Mesendoderm (in vitro differentiated cells): ENCODE measurements at regions not wholly inside any gene's neighbourhood (a gene's known extent, or its start where the extent isn't known, plus 50 kb on each side); places are given as distances from the start of the nearest gene placed in this dataset.
A peak's percentile ranks its signal among the peaks of the same experiment; 100 is the strongest.

Experiments
- DNase-seq: peaks from one replicate; pipeline ENCODE4 v3.0.0; 2013
- H2AK5ac ChIP-seq: 2 replicates; pipeline ENCODE4 v1.6.1; 2013; ENCODE audit warnings: low read length, inconsistent platforms
- H2BK120ac ChIP-seq: 2 replicates; pipeline ENCODE4 v1.6.1; 2013; ENCODE audit warnings: low read depth, mild to moderate bottlenecking, low read length, moderate library complexity, mixed read lengths
- H2BK15ac ChIP-seq: replicated peaks from 2 replicates; pipeline ENCODE4 v1.6.1; 2013; ENCODE audit warnings: low read depth, mild to moderate bottlenecking, moderate library complexity
- H2BK5ac ChIP-seq: 2 replicates; pipeline ENCODE4 v1.6.1; 2013; ENCODE audit warnings: low read length, inconsistent platforms
- H3K18ac ChIP-seq: 2 replicates; pipeline ENCODE4 v1.6.1; 2013; ENCODE audit warnings: mild to moderate bottlenecking, low read length, mixed read lengths
- H3K23ac ChIP-seq: one replicate; pipeline ENCODE4 v1.6.1; 2013; ENCODE audit warnings: low read length
- H3K27ac ChIP-seq: 2 replicates; pipeline ENCODE4 v1.5.1; 2013; ENCODE audit warnings: low read depth, mild to moderate bottlenecking, inconsistent platforms, low read length, moderate library complexity
- H3K27me3 ChIP-seq: 2 replicates; pipeline ENCODE4 v1.6.1; 2013; ENCODE audit warnings: low read length, control low read depth, mild to moderate bottlenecking, inconsistent platforms; ENCODE audit not compliant: insufficient read depth, poor library complexity
- H3K36me3 ChIP-seq: 2 replicates; pipeline ENCODE4 v1.6.1; 2013; ENCODE audit warnings: low read length, inconsistent platforms; ENCODE audit not compliant: control insufficient read depth, insufficient read depth
- H3K4ac ChIP-seq: one replicate; pipeline ENCODE4 v1.6.1; 2013; ENCODE audit warnings: low read depth, mild to moderate bottlenecking, low read length, moderate library complexity
- H3K4me1 ChIP-seq: 2 replicates; pipeline ENCODE4 v1.6.1; 2013; ENCODE audit warnings: low read depth, low read length, inconsistent platforms; ENCODE audit not compliant: control insufficient read depth
- H3K4me2 ChIP-seq: 2 replicates; pipeline ENCODE4 v1.6.1; 2013; ENCODE audit warnings: low read length
- H3K4me3 ChIP-seq: 2 replicates; pipeline ENCODE4 v1.5.1; 2013; ENCODE audit warnings: mild to moderate bottlenecking, low read length
- H3K56ac ChIP-seq: one replicate; pipeline ENCODE4 v1.6.1; 2013; ENCODE audit warnings: low read length
- H3K79me1 ChIP-seq: 2 replicates; pipeline ENCODE4 v1.6.1; 2013; ENCODE audit warnings: low read length, inconsistent platforms
- H3K79me2 ChIP-seq: 2 replicates; pipeline ENCODE4 v1.6.1; 2013; ENCODE audit warnings: mild to moderate bottlenecking, low read length; ENCODE audit not compliant: control insufficient read depth, insufficient read depth
- H3K9ac ChIP-seq: 2 replicates; pipeline ENCODE4 v1.6.1; 2013; ENCODE audit warnings: low read length, inconsistent platforms
- H4K5ac ChIP-seq: one replicate; pipeline ENCODE4 v1.6.1; 2013; ENCODE audit warnings: low read length
- H4K8ac ChIP-seq: one replicate; pipeline ENCODE4 v1.6.1; 2013; ENCODE audit warnings: low read depth, mild to moderate bottlenecking, control low read depth, low read length, moderate library complexity
- WGBS: extraction: QIAGEN DNeasy Blood & Tissue Kit; methylation state at CpG from one replicate; pipeline ENCODE4 v1.1.7; 2013; ENCODE audit warnings: low lambda C conversion rate, missing lambda C conversion rate; ENCODE audit not compliant: insufficient coverage; ENCODE audit errors: extremely low coverage; 5-methylcytosine and 5-hydroxymethylcytosine counted together

DNA sequence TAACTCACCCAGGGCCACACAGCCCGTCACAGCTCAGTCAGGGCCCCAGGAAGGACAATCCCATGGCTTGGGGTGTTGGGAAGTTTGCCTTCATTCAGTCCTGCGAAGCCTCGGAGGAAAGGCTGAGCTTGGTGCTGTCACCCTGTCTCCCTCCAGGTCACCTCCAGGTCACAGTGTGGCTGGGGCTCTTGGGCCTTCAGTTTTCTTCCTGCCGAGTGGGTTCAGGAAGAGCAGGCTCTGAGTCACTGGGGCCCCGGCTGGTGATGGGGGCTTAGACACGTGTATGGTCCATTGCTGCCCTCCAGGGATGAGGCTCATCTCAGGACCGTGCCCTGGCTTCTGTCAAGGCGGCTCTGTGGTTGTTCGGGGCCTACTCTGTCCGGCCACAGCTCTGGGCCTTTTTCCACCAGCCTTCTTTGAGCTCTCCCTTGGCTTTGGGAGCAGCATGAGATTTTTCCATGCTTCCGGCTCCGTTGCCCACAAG is 118.6 kb downstream of the INHBB start:
- Histone ChIP-seq H2BK5ac (no peak overlapping the region), H4K8ac (no peak overlapping the region), H3K27ac (no peak overlapping the region), H2BK120ac (no peak overlapping the region), H3K4me2 (no peak overlapping the region), H3K56ac (no peak overlapping the region), H3K4ac (no peak overlapping the region), H3K23ac (no peak overlapping the region), H3K4me1 (peaks cover 7% of the 10 kb centered on the region), H3K36me3 (no peaks in the 10 kb centered on the region), H4K5ac (no peak overlapping the region), H3K79me1 (no peaks in the 10 kb centered on the region), H3K27me3 (peaks cover 9% of the 10 kb centered on the region), H3K18ac (no peak overlapping the region), H2BK15ac (no peak overlapping the region), H3K79me2 (no peaks in the 10 kb centered on the region), H3K4me3 (no peak overlapping the region), H3K9ac (no peak overlapping the region), H2AK5ac (no peak overlapping the region)
- no peak for DNase-seq
- no CpG with 5 or more reads among the region's 12 CpGs for WGBS

GRCh38 chr2:120465012-120465700 is 119.2 kb downstream of the INHBB start:
- H3K4me2 ChIP-seq, result no peak overlapping the region
- H3K27ac ChIP-seq, result no peak overlapping the region
- H3K27me3 ChIP-seq, result peaks cover 9% of the 10 kb centered on the region
- H3K18ac ChIP-seq, result no peak overlapping the region
- H4K8ac ChIP-seq, result no peak overlapping the region
- H2BK120ac ChIP-seq, result no peak overlapping the region
- no peaks in the 10 kb centered on the region for H3K79me1 ChIP-seq
- H3K23ac ChIP-seq, result no peak overlapping the region
- no peak overlapping the region for H3K4ac ChIP-seq
- peaks cover 7% of the 10 kb centered on the region for H3K4me1 ChIP-seq
- DNase-seq, result no peak
- H3K4me3 ChIP-seq, result no peak overlapping the region
- H4K5ac ChIP-seq, result no peak overlapping the region
- no CpG with 5 or more reads among the region's 11 CpGs for WGBS
- H2BK5ac ChIP-seq, result no peak overlapping the region
- no peak overlapping the region for H3K56ac ChIP-seq
- H2AK5ac ChIP-seq, result no peak overlapping the region
- no peak overlapping the region for H2BK15ac ChIP-seq
- H3K9ac ChIP-seq, result no peak overlapping the region
- no peaks in the 10 kb centered on the region for H3K79me2 ChIP-seq
- H3K36me3 ChIP-seq, result no peaks in the 10 kb centered on the region

DNA sequence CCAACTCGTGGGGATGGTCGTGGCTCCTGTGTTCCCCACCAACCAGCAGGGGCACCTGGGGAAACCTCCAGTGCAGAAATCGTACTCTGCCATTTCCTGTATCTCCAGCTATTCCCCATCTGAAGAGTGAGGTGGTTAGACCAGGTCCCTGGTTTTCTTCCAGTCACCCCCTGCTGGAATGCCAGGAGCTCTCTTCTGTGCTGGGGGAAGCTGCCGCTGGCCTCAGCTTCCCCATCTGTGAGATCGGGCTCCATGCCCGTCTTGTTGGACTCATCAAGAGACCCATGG is 119.7 kb downstream of the INHBB start:
- no peak for DNase-seq
- Histone ChIP-seq H2AK5ac (no peak overlapping the region), H3K18ac (no peak overlapping the region), H3K4ac (no peak overlapping the region), H3K79me2 (no peaks in the 10 kb centered on the region), H3K27ac (no peak overlapping the region), H3K4me2 (peak overlapping the region; percentile 38), H2BK5ac (no peak overlapping the region), H3K56ac (peak overlapping the region; percentile 47), H3K4me1 (peaks cover 7% of the 10 kb centered on the region), H4K5ac (no peak overlapping the region), H3K4me3 (no peak overlapping the region), H4K8ac (no peak overlapping the region), H3K23ac (no peak overlapping the region), H2BK15ac (no peak overlapping the region), H2BK120ac (no peak overlapping the region), H3K27me3 (peaks cover 9% of the 10 kb centered on the region), H3K9ac (no peak overlapping the region), H3K79me1 (no peaks in the 10 kb centered on the region), H3K36me3 (no peaks in the 10 kb centered on the region)
- WGBS, result no CpG with 5 or more reads among the region's 6 CpGs

DNA sequence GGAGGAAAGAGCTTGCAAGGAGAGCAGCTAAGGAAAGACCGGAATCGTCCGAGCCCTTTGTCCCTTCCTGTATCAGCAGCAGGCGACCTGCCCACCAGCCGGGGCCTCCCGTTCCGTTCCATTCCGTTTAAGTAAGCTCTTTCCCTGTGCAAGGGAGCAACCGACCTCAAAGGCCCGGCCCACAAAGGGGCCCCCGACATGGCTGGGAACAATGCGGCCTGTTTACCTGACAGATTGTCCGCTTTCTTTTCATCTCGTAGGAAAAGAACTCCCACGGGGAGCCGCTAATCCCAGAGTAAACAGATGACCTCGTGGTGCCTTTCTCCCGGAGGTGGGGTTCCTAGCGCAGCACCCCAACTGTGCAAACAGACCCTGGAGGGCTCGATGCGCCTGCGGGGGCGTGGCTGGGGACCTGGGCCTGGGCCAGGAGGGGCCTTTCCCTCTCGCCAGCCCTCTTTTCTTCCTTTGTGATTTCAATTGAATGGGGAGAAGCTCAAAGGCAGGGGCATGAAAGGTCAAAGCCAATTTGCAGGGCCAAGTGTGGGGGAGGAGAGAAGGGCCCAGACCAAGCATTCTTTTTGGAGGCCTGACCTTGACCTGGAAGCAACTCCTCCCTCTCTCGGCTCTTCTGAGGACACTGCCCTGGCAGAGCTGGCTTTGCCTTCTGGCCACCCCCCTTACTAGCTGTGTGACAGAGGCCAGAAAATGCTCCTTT is 120.2 kb downstream of the INHBB start:
- Histone ChIP-seq H3K79me2 (no peaks in the 10 kb centered on the region), H2BK120ac (no peak overlapping the region), H2BK5ac (no peak overlapping the region), H2AK5ac (peak overlapping the region; percentile 65), H3K4me2 (peak overlapping the region; percentile 38), H4K5ac (no peak overlapping the region), H3K79me1 (no peaks in the 10 kb centered on the region), H2BK15ac (no peak overlapping the region), H3K4me1 (peaks cover 7% of the 10 kb centered on the region), H3K9ac (peak overlapping the region; percentile 15), H3K27ac (no peak overlapping the region), H3K4me3 (no peak overlapping the region), H3K27me3 (peaks cover 9% of the 10 kb centered on the region), H3K18ac (no peak overlapping the region), H3K56ac (peak overlapping the region; percentile 47), H3K4ac (no peak overlapping the region), H3K36me3 (no peaks in the 10 kb centered on the region), H3K23ac (no peak overlapping the region), H4K8ac (no peak overlapping the region)
- WGBS, result no CpG with 5 or more reads among the region's 25 CpGs
- peak; percentile 86 for DNase-seq

GRCh38 chr2:120466704-120467054 is 120.7 kb downstream of the INHBB start:
- Histone ChIP-seq H4K8ac (no peak overlapping the region), H3K4me2 (peak overlapping the region; percentile 38), H3K9ac (no peak overlapping the region), H3K36me3 (no peaks in the 10 kb centered on the region), H3K79me2 (no peaks in the 10 kb centered on the region), H3K4ac (no peak overlapping the region), H3K27me3 (peaks cover 9% of the 10 kb centered on the region), H2AK5ac (peak overlapping the region; percentile 65), H3K4me3 (no peak overlapping the region), H3K23ac (no peak overlapping the region), H4K5ac (no peak overlapping the region), H2BK15ac (no peak overlapping the region), H3K18ac (no peak overlapping the region), H3K27ac (no peak overlapping the region), H3K4me1 (peaks cover 7% of the 10 kb centered on the region), H2BK5ac (no peak overlapping the region), H3K79me1 (no peaks in the 10 kb centered on the region), H3K56ac (no peak overlapping the region), H2BK120ac (no peak overlapping the region)
- no CpG with 5 or more reads among the region's 2 CpGs for WGBS
- DNase-seq, result no peak
